Type B pancreatic cell (in vitro differentiated cells): ENCODE measurements at regions not wholly inside any gene's neighbourhood (a gene's known extent, or its start where the extent isn't known, plus 50 kb on each side); places are given as distances from the start of the nearest gene placed in this dataset.

Source experiments
- DNase-seq: peaks from one replicate; pipeline ENCODE4 v3.0.0; 2021; ENCODE audit warnings: mixed read lengths; ENCODE audit not compliant: unreplicated experiment; ENCODE audit errors: extremely low spot score
- H3K27ac Mint-ChIP-seq: 2 replicates; pipeline ENCODE4 v1.8.0; 2021; ENCODE audit warnings: mild to moderate bottlenecking, mixed read lengths
- H3K27me3 Mint-ChIP-seq: 2 replicates; pipeline ENCODE4 v1.8.0; 2021; ENCODE audit warnings: mixed read lengths
- H3K36me3 Mint-ChIP-seq: 2 replicates; pipeline ENCODE4 v1.8.0; 2021; ENCODE audit warnings: mixed read lengths
- H3K4me1 Mint-ChIP-seq: one replicate; pipeline ENCODE4 v1.8.0; 2021; ENCODE audit warnings: mixed read lengths; ENCODE audit not compliant: unreplicated experiment
- H3K4me3 Mint-ChIP-seq: 2 replicates; pipeline ENCODE4 v1.8.0; 2021; ENCODE audit warnings: mild to moderate bottlenecking, mixed read lengths
- H3K9me3 Mint-ChIP-seq: 2 replicates; pipeline ENCODE4 v1.8.0; 2021; ENCODE audit warnings: mixed read lengths
- CTCF ChIP-seq: fragments of 200-600 bp; sonication (generic); conservative IDR thresholded peaks from 2 replicates; pipeline ENCODE4 v1.5.0; 2021; ENCODE audit warnings: antibody characterized with exemption, mild to moderate bottlenecking

- H3K27ac Mint-ChIP-seq: no peak overlapping the region
- TF ChIP-seq CTCF: no peak
- peaks cover 4% of the 10 kb centered on the region for H3K9me3 Mint-ChIP-seq
- H3K4me1 Mint-ChIP-seq: peaks cover 19% of the 10 kb centered on the region
- DNase-seq: no peak
- H3K27me3 Mint-ChIP-seq: peaks cover 4% of the 10 kb centered on the region
- H3K36me3 Mint-ChIP-seq: no peaks in the 10 kb centered on the region
- no peak overlapping the region for H3K4me3 Mint-ChIP-seq
These were observed 73.1 kb upstream of the ZNF521 start for GRCh38 chr18:25425024-25425423.

GRCh38 chr18:25423760-25424159 lies 71.8 kb upstream of the ZNF521 start:
- Mint-ChIP-seq H3K4me1 (peaks cover 25% of the 10 kb centered on the region), H3K27me3 (peaks cover 6% of the 10 kb centered on the region), H3K27ac (no peak overlapping the region), H3K4me3 (no peak overlapping the region), H3K9me3 (peaks cover 4% of the 10 kb centered on the region), H3K36me3 (no peaks in the 10 kb centered on the region)
- no peak for TF ChIP-seq CTCF
- no peak for DNase-seq

DNA sequence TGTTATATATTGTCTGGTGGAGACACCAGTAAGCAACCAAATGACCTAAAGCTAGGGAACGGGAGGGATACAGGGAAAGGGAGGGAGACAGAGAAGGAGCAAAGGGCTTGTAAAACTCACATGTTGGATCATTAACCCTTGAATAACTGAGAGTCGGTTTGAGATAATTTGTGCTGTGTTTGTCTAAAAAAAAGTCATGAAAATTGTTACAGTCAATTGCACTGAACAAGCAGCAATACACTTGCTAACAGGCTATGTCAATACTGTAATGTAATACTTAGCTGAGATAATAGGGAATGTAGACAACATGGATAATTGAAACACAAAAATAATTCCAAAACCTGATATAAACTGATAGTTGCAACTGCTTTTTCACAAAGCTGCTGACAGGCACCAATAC lies 71.3 kb upstream of the ZNF521 start:
- Mint-ChIP-seq H3K4me1 (peaks cover 25% of the 10 kb centered on the region), H3K27ac (no peak overlapping the region), H3K36me3 (no peaks in the 10 kb centered on the region), H3K9me3 (peaks cover 4% of the 10 kb centered on the region), H3K27me3 (peaks cover 6% of the 10 kb centered on the region), H3K4me3 (no peak overlapping the region)
- no peak for DNase-seq
- no peak for TF ChIP-seq CTCF

GRCh38 chr18:25422230-25422629 lies 70.3 kb upstream of the ZNF521 start:
- DNase-seq: no peak
- H3K27ac Mint-ChIP-seq: no peak overlapping the region
- H3K36me3 Mint-ChIP-seq: no peaks in the 10 kb centered on the region
- peaks cover 25% of the 10 kb centered on the region for H3K4me1 Mint-ChIP-seq
- H3K9me3 Mint-ChIP-seq: peaks cover 4% of the 10 kb centered on the region
- H3K27me3 Mint-ChIP-seq: peaks cover 10% of the 10 kb centered on the region
- H3K4me3 Mint-ChIP-seq: no peak overlapping the region
- no peak for TF ChIP-seq CTCF

DNA sequence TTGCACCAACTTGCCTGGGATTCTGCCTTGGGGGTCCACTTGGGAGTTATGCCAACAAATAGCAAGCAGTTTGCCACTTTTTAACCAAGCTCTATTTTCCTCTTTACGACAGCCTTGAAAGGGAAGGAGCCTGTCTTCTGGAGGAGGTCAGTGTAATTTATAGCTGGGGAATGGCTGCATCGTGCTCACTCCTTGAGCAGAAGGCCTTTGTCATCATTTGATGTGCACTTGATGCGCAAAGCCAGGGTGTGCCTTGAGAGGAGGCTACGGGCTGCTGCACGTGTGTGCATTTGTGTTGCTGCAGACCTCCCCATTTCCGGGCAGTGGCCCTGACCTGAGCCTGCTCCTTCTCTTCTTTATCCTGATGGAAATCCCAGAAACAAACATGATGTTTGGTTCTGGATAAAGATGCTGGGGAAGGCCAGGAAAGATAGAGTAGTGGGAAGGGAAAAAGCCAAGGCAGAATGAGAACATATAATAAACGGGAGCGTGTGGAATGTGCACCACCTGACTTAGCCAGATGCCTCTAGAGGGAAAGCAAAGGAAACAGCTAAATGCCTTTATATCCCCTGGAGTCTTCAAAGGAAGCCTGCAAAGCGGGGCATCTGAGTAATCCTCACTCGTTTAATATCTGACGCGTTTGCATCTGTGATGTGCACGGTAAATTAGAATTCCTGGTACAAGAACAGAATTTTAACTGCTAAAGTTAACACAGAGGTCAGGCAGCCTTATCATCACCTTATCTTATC lies 68.3 kb upstream of the ZNF521 start:
- no peaks in the 10 kb centered on the region for H3K9me3 Mint-ChIP-seq
- no peaks in the 10 kb centered on the region for H3K36me3 Mint-ChIP-seq
- no peak for TF ChIP-seq CTCF
- H3K27me3 Mint-ChIP-seq: peaks cover 13% of the 10 kb centered on the region
- DNase-seq: no peak
- no peak overlapping the region for H3K4me3 Mint-ChIP-seq
- H3K4me1 Mint-ChIP-seq: peaks cover 35% of the 10 kb centered on the region
- peak overlapping the region; percentile 25 for H3K27ac Mint-ChIP-seq
